Esophagus squamous epithelium (tissue), 4 donors: ENCODE measurements at regions not wholly inside any gene's neighbourhood (a gene's known extent, or its start where the extent isn't known, plus 50 kb on each side); places are given as distances from the start of the nearest gene placed in this dataset.

Experiments used
- POLR2A ChIP-seq, 4 donors: fragments of 450-650 bp; IDR thresholded peaks; one replicate each; pipeline ENCODE4 v1.6.1; 2017; ENCODE audit warnings: antibody characterized with exemption in 4 of 4, mild to moderate bottlenecking in 4 of 4, moderate library complexity in 3 of 4
- TF ChIP-seq, protein P1 (sequence below), 6 experiments: fragments of 450-650 bp in 4 of 6; fragments of 200-600 bp in 2 of 6; sonication (generic) in 2 of 6; IDR thresholded peaks; one replicate each; pipeline ENCODE4 v1.5.1; 2016 to 2019; ENCODE audit warnings: antibody characterized with exemption in 6 of 6, mild to moderate bottlenecking in 4 of 6, moderate library complexity in 4 of 6

DNA sequence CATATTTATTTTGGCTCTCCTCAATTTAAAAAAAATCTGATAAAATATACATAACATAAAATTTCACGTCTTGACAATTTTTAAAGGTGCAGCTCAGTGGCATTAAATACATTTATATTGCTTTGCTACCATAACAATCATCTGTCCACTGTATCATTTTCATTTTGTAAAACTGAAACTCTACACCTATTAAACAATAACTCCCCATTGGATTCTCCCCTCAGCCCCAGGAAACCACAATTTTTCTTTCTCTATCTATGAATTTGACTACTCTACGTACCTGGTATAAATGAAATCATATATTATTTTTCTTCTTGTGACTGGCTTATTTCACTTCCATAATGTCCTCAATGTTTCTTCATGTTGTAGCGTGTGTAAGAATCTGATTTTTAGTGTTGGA is 563.5 kb downstream of the PRR16 start:
- TF ChIP-seq, protein P1, sequence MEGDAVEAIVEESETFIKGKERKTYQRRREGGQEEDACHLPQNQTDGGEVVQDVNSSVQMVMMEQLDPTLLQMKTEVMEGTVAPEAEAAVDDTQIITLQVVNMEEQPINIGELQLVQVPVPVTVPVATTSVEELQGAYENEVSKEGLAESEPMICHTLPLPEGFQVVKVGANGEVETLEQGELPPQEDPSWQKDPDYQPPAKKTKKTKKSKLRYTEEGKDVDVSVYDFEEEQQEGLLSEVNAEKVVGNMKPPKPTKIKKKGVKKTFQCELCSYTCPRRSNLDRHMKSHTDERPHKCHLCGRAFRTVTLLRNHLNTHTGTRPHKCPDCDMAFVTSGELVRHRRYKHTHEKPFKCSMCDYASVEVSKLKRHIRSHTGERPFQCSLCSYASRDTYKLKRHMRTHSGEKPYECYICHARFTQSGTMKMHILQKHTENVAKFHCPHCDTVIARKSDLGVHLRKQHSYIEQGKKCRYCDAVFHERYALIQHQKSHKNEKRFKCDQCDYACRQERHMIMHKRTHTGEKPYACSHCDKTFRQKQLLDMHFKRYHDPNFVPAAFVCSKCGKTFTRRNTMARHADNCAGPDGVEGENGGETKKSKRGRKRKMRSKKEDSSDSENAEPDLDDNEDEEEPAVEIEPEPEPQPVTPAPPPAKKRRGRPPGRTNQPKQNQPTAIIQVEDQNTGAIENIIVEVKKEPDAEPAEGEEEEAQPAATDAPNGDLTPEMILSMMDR (IDR thresholded peaks at IDR 0.05), result no peak
- TF ChIP-seq POLR2A (IDR thresholded peaks at IDR 0.05), result no peak
